CD4-positive, alpha-beta T cell treated with Interleukin-15 for 4 hours (primary cell): ENCODE measurements at regions not wholly inside any gene's neighbourhood (a gene's known extent, or its start where the extent isn't known, plus 50 kb on each side); places are given as distances from the start of the nearest gene placed in this dataset.
"Not testable (repeated sequence)": the region's sequence is repeated elsewhere in the genome, so short reads cannot be mapped to it uniquely, and the experiment has no call there.

Experiments used
- DNase-seq: peaks from one replicate; pipeline ENCODE4 v3.0.0-alpha.2; 2020; ENCODE audit warnings: low spot score

DNA sequence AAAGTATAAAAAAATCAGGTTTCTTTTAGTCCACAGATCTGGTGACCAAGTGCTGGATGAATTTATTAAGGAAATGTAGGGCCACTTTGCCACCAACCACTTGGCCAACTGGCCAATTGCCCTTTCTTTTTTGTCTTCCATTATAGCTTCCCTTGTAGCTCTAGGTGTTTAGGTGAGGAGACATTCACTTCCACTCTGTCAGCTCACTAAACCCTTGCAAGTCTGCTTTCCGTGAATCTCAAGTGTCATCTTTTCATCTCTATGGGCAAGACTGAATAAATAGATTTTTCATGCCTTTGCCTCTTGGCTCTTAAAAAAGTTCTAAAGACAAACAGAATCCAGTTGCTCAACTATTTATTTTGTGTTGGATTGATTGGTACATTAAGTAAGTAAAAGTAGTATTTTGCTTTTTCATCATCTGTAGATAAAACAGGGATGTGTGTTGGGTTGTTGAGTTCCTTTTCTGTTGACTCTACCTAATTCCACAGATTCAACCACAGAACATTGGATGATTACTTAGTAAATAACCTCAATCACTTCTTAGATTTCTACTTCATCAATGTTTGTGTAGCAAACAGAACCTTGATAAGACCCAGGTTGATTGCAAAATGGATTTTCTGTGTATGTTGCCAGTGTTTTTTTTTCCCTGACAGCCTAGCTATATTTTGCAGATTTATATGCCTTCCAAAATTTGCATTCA is 68.1 kb upstream of the GRXCR1 start:
- DNase-seq = no peak

GRCh38 chr4:42821230-42821629 is 71.3 kb upstream of the GRXCR1 start:
- no peak for DNase-seq

GRCh38 chr4:42819863-42820514 is 72.5 kb upstream of the GRXCR1 start:
- no peak for DNase-seq

GRCh38 chr4:42817913-42818312 is 74.6 kb upstream of the GRXCR1 start:
- DNase-seq = no peak

DNA sequence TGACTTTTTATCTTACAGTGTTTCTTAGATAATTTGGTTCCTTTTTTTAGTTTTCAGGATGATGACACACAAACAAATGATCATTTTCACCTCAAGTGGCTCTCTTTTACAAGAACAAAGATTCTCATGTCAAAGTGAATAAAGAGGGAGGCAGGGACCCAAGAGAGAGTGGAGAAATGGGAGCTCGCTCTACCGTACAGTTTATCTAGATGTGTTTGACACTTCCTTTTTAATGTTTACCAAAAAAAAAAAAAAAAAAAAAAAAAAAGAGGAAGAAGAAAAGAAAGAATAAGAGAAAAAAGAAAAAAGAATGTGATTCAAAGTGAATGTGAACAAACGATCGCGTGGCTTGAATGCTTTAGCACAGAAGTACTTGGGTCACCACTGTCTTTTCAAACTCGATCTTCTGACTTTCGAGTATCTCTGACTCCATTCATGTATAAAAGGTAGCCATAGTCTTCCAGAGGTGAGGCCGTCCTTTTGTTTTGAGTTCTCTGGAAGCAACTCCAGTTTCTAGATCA is 75.6 kb upstream of the GRXCR1 start:
- no peak for DNase-seq

DNA sequence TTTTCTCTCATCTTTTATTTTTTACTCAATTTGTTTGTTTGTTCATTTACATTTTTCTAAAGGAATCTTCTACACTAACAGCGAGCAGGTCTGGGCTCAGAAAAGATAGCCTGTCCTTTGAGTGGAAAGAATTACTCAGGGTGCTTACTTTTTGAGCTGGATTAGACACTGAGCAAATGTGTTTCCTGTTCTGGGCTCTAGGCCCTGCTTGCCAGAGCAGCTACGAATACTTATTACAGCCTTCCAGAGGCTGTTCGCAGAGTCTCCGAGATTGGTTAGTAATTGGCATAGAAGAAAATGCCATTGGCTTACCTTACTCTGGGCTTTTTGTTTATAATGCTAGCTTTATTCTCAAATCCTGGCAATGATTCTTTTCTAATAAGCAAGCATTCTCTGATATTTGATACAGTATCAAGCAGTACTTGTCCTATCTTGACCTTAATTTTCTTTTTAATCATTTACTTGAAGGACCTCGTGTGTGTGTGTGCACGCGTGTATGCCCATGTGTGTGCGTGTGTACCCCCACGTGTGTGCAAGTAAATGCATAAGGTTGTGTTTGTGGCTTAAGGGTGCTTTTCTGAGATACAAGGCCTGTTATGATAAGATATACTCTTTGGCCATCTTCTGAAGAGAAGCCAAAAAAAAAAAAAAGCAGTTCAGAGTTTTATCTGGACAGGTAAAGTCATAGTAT is 76.2 kb upstream of the GRXCR1 start:
- no peak for DNase-seq

DNA sequence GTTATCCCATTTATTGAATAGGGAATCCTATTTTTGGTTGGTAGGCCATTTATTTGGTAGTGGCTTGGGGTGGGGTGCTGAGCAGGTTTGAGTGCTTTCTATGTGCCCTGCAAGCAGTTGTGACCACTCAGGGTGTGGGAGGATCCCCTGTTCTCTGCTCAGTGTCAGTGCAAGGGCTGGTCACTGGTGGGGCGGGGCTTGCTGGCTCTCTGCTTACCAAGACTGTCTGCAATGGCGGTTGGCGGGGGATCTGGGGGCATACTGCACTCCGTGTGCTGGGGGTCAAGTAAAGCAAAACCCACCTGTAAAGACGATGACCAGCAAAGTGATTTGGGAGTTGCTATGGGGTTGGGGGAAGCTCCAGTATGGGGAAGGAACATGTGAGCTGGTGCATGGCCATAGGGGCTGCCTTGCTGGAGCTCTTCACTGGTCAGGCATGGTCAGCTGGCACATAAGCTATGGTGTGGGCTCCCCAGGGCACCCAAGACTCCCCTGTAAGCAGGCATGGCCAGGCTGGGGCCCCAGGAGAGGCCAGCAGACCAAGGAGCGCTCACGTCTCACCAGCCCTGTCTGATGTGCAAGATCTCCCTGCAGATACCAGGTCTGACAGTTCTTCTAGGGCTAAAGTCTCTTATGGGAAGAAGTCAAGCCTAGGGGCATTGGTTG is 83.0 kb upstream of the GRXCR1 start:
- no peak for DNase-seq

DNA sequence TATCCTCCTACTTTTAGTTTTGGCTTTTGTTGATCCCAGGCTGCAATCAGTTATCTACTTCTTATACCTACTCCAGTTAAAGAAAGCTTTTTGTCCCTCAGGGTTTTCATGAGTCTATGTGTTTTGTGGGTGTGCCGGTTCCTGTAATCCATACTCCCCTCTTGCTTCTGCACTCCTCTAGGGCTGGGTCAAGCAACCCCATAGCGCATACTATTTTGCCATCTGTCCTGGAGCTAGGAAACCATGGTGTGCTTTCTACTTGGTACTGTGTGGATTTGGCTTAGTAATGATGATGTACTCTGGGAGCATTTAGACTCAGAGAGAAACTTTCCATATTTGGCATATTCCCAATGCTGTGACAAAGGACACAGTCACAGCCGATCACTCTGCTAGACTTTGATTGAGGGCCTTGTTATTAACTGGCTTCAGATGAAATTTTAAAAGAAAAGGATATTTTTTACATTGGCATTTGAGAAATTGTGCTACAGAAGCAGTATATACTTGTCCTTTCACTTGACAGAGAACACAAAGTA is 86.1 kb upstream of the GRXCR1 start:
- no peak for DNase-seq

DNA sequence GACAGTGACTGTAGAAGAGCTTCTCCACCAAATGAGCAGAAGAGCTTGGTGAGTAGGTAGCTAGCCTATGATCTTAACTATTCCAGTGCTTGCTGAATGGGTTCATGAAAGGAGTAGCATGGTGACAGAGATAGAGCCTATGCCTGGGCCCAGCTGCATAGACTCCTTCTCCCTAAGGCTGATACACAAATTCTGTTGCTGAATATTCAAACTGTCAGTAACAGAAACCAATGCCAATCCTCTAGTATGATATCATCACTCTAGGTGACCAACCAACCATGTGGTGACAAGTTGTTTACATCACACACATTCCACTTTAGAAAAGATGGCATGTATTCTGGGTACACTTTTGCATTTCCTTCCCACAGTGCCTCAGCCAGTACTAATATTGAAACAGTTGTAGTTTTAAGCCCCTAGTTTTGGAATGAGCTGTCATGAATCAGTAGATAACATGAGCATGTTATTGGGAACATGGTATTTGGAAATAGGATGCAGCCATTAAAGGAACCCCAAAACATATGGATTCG is 103.4 kb upstream of the GRXCR1 start:
- no peak for DNase-seq

DNA sequence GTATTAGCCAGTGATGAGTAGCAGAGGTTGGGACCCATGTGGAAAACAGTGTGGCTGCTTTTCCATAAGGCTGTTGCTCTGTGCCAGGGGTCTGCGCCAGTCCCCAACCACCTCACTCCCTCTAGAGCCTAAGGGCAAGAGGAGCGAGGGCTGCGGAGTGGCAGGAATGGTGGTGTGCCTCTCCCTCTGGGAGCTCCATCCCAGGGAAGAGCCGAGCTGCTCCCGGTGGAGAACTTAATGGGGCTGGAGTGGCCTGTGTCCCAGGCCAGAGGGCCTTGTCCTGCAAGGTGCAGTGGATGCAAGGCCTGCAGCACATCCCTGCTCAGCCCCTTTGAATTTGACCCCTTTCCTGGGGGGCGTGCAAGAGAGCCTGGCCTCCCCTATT is 105.4 kb upstream of the GRXCR1 start:
- no peak for DNase-seq

GRCh38 chr4:42786350-42787078 is 106.0 kb upstream of the GRXCR1 start:
- DNase-seq = no peak

DNA sequence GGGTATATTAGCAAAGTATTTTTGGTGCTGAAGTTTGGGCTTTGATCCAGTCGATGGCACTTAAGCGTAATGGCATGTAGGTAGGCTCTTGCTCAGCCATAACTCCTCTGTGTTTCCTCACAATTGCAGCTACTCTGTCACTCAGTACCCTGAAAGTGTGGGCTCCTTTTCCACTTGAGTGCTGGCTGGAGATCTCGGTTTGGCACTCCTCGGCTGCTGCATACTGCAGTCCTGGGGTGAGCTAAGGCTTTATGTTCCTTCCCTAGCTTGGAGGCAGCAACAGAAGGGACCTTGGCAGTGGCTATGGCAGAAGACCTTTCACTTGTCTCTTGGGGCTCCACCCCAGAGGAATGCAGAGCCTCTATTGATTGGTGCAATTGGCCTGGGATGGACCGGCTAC is 106.7 kb upstream of the GRXCR1 start:
- no peak for DNase-seq

- DNase-seq = no peak
Observed at GRCh38 chr4:42781315-42781714, 111.2 kb upstream of the GRXCR1 start.

- no peak for DNase-seq
Observed at GRCh38 chr4:42778349-42778748, 114.2 kb upstream of the GRXCR1 start.

DNA sequence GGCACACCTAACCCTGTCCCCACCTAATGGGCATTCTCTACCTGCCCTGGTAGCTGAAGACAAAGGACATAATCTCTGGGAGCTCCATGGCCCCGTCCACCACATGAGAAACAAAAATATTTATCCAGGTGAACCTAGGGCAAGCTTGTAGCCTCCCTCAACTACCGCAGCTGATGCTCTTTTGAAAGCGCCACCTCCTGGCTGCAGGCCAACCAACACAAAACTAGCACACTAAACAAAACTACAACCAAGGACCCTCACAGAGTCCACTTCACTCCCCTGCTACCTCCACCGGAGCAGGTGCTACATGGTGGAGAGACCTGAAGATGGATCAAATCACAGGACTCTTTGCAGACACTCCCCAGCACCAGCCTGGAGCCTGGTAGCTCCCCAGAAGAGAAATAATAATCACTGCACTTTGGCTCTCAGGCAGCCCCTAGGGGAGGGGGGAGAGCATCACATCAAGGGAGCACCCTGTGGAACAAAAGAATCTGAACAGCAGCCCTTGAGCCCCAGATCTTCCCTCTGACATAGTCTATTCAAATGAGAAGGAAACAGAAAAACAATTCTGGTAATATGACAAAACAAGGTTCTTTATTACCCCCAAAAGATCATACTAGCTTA is 111.3 kb upstream of the ATP8A1 start:
- no peak for DNase-seq

GRCh38 chr4:42767669-42768068 is 110.8 kb upstream of the ATP8A1 start:
- DNase-seq = no peak

- DNase-seq = no peak
Observed at GRCh38 chr4:42761804-42762203, 104.9 kb upstream of the ATP8A1 start.

- not testable (repeated sequence) for DNase-seq
Observed at GRCh38 chr4:42754965-42755364, 98.1 kb upstream of the ATP8A1 start.

DNA sequence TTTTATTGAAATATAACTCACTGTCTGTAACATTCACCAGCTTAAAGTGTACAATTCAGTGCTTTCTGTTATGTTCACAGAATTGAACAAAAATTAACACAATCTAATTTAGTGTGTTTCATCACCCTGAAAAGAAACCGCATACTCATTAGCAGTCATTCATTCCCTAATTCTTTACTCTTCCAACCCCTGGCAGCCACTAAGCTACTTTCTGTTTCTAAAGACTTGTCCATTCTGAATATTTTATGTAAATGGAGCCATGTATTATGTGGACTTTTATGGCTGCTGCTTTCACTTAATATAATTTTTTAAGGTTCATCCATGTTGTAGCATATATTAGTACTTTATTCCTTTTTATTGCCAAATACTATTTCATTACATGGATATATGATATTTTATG is 94.7 kb upstream of the ATP8A1 start:
- no peak for DNase-seq

- DNase-seq = no peak
Observed at GRCh38 chr4:42750856-42751255, 94.0 kb upstream of the ATP8A1 start.

GRCh38 chr4:42750091-42750490 is 93.2 kb upstream of the ATP8A1 start:
- peak; percentile 30 for DNase-seq
